ENCODE measurements at regions not wholly inside any gene's neighbourhood (a gene's known extent, or its start where the extent isn't known, plus 50 kb on each side); places are given as distances from the start of the nearest gene placed in this dataset.

DNA sequence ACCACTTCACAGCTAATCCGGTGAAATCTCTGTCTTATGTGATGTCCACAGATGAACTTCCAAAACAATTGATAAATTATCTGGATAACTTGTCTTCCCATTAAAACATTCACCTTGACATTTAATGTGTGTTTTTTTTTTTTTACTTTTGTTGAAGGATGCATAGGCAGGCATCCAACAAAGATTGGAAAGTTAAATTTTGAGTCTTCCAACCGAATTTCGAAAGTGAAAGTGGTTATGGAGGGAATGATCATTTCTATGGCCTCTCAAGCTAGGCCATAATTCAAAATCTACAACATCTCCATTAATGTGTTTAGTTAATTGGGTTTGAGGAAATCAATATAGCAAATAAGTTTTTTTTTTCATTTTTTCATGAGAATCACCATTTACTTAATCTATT is 1495.5 kb upstream of the ACVR2A start:
- H3K9me3 ChIP-seq (ENCODE audit: control insufficient read depth in 3 of 3, low read length in 3 of 3), result no peaks in the 10 kb centered on the region
- H3K27me3 ChIP-seq (ENCODE audit: control insufficient read depth in 3 of 3, insufficient read depth in 3 of 3, low read length in 3 of 3), result no peaks in the 10 kb centered on the region
- no peak overlapping the region for H3K4me3 ChIP-seq (ENCODE audit: low read length in 3 of 3)
- no peaks in the 10 kb centered on the region for H3K4me1 ChIP-seq (ENCODE audit: control insufficient read depth in 3 of 3, insufficient read depth in 3 of 3, low read length in 3 of 3)
- H3K9ac ChIP-seq (ENCODE audit: low read depth in 1 of 3, low read length in 3 of 3), result no peak overlapping the region
- H3K36me3 ChIP-seq (ENCODE audit: control insufficient read depth in 3 of 3, insufficient read depth in 3 of 3, low read length in 3 of 3), result no peaks in the 10 kb centered on the region
- H3K27ac ChIP-seq (ENCODE audit: low read depth, low read length), result no peak overlapping the region

GRCh38 chr2:146324951-146325350 is 1519.9 kb upstream of the ACVR2A start:
- H3K36me3 ChIP-seq (ENCODE audit: control insufficient read depth in 3 of 3, insufficient read depth in 3 of 3, low read length in 3 of 3), result no peaks in the 10 kb centered on the region
- H3K4me1 ChIP-seq (ENCODE audit: control insufficient read depth in 3 of 3, insufficient read depth in 3 of 3, low read length in 3 of 3), result no peaks in the 10 kb centered on the region
- H3K4me3 ChIP-seq (ENCODE audit: low read length in 3 of 3), result no peak overlapping the region
- H3K9ac ChIP-seq (ENCODE audit: low read depth in 1 of 3, low read length in 3 of 3), result no peak overlapping the region
- no peaks in the 10 kb centered on the region for H3K27me3 ChIP-seq (ENCODE audit: control insufficient read depth in 3 of 3, insufficient read depth in 3 of 3, low read length in 3 of 3)
- H3K27ac ChIP-seq (ENCODE audit: low read depth, low read length), result no peak overlapping the region
- H3K9me3 ChIP-seq (ENCODE audit: control insufficient read depth in 3 of 3, low read length in 3 of 3), result no peaks in the 10 kb centered on the region

- no peaks in the 10 kb centered on the region for H3K27me3 ChIP-seq (ENCODE audit: control insufficient read depth in 3 of 3, insufficient read depth in 3 of 3, low read length in 3 of 3)
- H3K4me3 ChIP-seq (ENCODE audit: low read length in 3 of 3), result no peak overlapping the region
- no peaks in the 10 kb centered on the region for H3K4me1 ChIP-seq (ENCODE audit: control insufficient read depth in 3 of 3, insufficient read depth in 3 of 3, low read length in 3 of 3)
These were observed 1521.3 kb upstream of the ACVR2A start for GRCh38 chr2:146323564-146323963.

DNA sequence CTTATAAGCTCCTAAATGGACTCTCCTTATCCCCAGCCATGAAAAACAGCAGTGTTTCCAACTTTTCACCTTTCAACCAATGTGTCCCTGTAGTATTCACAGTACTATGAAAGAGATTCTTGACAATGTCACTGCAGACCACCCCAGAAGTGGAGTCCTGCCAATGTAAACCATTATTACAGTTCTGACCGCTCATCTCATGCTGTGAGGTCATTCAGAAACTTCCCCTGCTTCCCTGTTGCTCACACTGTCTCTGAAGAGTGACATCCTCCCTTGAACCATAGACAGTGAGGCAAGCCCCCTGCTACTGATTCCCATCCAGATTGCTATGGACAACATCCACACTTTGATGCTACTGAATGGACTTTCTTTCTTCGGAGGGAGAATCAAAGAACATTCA is 1523.7 kb upstream of the ACVR2A start:
- Histone ChIP-seq H3K9ac (ENCODE audit: low read depth in 1 of 3, low read length in 3 of 3) (no peak overlapping the region), H3K4me3 (ENCODE audit: low read length in 3 of 3) (no peak overlapping the region), H3K36me3 (ENCODE audit: control insufficient read depth in 3 of 3, insufficient read depth in 3 of 3, low read length in 3 of 3) (no peaks in the 10 kb centered on the region), H3K27ac (ENCODE audit: low read depth, low read length) (no peak overlapping the region), H3K4me1 (ENCODE audit: control insufficient read depth in 3 of 3, insufficient read depth in 3 of 3, low read length in 3 of 3) (no peaks in the 10 kb centered on the region), H3K9me3 (ENCODE audit: control insufficient read depth in 3 of 3, low read length in 3 of 3) (no peaks in the 10 kb centered on the region), H3K27me3 (ENCODE audit: control insufficient read depth in 3 of 3, insufficient read depth in 3 of 3, low read length in 3 of 3) (no peaks in the 10 kb centered on the region)

More at GRCh38 chr2:146323564-146323963, 1521.3 kb upstream of the ACVR2A start:
- Histone ChIP-seq H3K9me3 (ENCODE audit: control insufficient read depth in 3 of 3, low read length in 3 of 3) (no peaks in the 10 kb centered on the region), H3K36me3 (ENCODE audit: control insufficient read depth in 3 of 3, insufficient read depth in 3 of 3, low read length in 3 of 3) (no peaks in the 10 kb centered on the region), H3K27ac (ENCODE audit: low read depth, low read length) (no peak overlapping the region), H3K9ac (ENCODE audit: low read depth in 1 of 3, low read length in 3 of 3) (no peak overlapping the region)

DNA sequence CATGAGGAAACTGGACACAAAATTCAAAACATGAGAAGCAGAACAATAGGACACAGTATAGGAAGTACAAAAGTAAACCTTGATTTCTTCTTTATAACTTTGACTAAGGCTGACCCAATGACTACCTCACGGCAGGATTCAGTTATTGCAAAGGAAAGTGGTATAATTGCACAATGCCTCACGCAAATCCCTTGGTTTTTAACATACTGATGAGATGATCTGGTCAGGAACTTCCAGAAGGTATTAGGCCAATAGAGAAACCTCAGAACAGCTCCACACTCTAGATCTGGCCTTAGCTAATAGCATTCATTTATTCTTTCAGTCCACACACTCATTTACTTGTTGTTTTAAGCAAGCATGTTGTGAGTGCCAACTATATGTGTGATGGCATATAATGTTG is 1526.9 kb upstream of the ACVR2A start:
- H3K4me3 ChIP-seq (ENCODE audit: low read length in 3 of 3), result no peak overlapping the region
- H3K9ac ChIP-seq (ENCODE audit: low read depth in 1 of 3, low read length in 3 of 3), result no peak overlapping the region
- H3K9me3 ChIP-seq (ENCODE audit: control insufficient read depth in 3 of 3, low read length in 3 of 3), result no peaks in the 10 kb centered on the region
- no peaks in the 10 kb centered on the region for H3K27me3 ChIP-seq (ENCODE audit: control insufficient read depth in 3 of 3, insufficient read depth in 3 of 3, low read length in 3 of 3)
- H3K4me1 ChIP-seq (ENCODE audit: control insufficient read depth in 3 of 3, insufficient read depth in 3 of 3, low read length in 3 of 3), result no peaks in the 10 kb centered on the region
- H3K36me3 ChIP-seq (ENCODE audit: control insufficient read depth in 3 of 3, insufficient read depth in 3 of 3, low read length in 3 of 3), result no peaks in the 10 kb centered on the region
- no peak overlapping the region for H3K27ac ChIP-seq (ENCODE audit: low read depth, low read length)

DNA sequence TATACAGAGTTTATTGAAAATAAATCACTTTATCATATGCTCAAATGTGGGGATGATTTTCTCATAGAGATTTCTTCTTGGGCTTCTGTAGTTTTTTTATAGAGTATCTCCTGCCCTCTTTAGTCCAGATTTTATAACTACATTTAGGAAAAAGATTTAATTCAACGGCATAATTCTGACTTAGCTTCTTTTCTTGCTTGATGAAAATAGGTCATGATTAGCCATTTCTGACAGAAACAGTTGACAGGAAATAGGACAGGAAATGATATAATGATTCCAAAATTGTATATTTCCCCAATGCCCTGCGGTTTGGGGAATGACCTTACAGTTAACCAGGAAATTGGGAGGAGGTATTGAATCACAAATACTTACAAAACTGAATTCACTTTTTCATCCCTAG is 1531.9 kb upstream of the ACVR2A start:
- Histone ChIP-seq H3K4me1 (ENCODE audit: control insufficient read depth in 3 of 3, insufficient read depth in 3 of 3, low read length in 3 of 3) (no peaks in the 10 kb centered on the region), H3K4me3 (ENCODE audit: low read length in 3 of 3) (no peak overlapping the region), H3K9me3 (ENCODE audit: control insufficient read depth in 3 of 3, low read length in 3 of 3) (no peaks in the 10 kb centered on the region), H3K27me3 (ENCODE audit: control insufficient read depth in 3 of 3, insufficient read depth in 3 of 3, low read length in 3 of 3) (no peaks in the 10 kb centered on the region), H3K36me3 (ENCODE audit: control insufficient read depth in 3 of 3, insufficient read depth in 3 of 3, low read length in 3 of 3) (no peaks in the 10 kb centered on the region), H3K9ac (ENCODE audit: low read depth in 1 of 3, low read length in 3 of 3) (no peak overlapping the region), H3K27ac (ENCODE audit: low read depth, low read length) (no peak overlapping the region)

- no peaks in the 10 kb centered on the region for H3K27me3 ChIP-seq (ENCODE audit: control insufficient read depth in 3 of 3, insufficient read depth in 3 of 3, low read length in 3 of 3)
- H3K36me3 ChIP-seq (ENCODE audit: control insufficient read depth in 3 of 3, insufficient read depth in 3 of 3, low read length in 3 of 3), result no peaks in the 10 kb centered on the region
- no peaks in the 10 kb centered on the region for H3K4me1 ChIP-seq (ENCODE audit: control insufficient read depth in 3 of 3, insufficient read depth in 3 of 3, low read length in 3 of 3)
- no peak overlapping the region for H3K4me3 ChIP-seq (ENCODE audit: low read length in 3 of 3)
- no peak overlapping the region for H3K9ac ChIP-seq (ENCODE audit: low read depth in 1 of 3, low read length in 3 of 3)
- no peak overlapping the region for H3K27ac ChIP-seq (ENCODE audit: low read depth, low read length)
- H3K9me3 ChIP-seq (ENCODE audit: control insufficient read depth in 3 of 3, low read length in 3 of 3), result no peaks in the 10 kb centered on the region
These were observed 1539.7 kb upstream of the ACVR2A start for GRCh38 chr2:146305164-146305563.

- Histone ChIP-seq H3K9me3 (ENCODE audit: control insufficient read depth in 3 of 3, low read length in 3 of 3) (no peaks in the 10 kb centered on the region), H3K27me3 (ENCODE audit: control insufficient read depth in 3 of 3, insufficient read depth in 3 of 3, low read length in 3 of 3) (no peaks in the 10 kb centered on the region), H3K4me3 (ENCODE audit: low read length in 3 of 3) (no peak overlapping the region)
These were observed 1543.5 kb upstream of the ACVR2A start for GRCh38 chr2:146301287-146301686.

GRCh38 chr2:146295080-146295670 is 1549.7 kb upstream of the ACVR2A start:
- Histone ChIP-seq H3K4me3 (ENCODE audit: low read length in 3 of 3) (no peak overlapping the region), H3K27me3 (ENCODE audit: control insufficient read depth in 3 of 3, insufficient read depth in 3 of 3, low read length in 3 of 3) (no peaks in the 10 kb centered on the region), H3K9me3 (ENCODE audit: control insufficient read depth in 3 of 3, low read length in 3 of 3) (peaks cover 0 to 3% (median 0%) of the 10 kb centered on the region in 3 donors), H3K36me3 (ENCODE audit: control insufficient read depth in 3 of 3, insufficient read depth in 3 of 3, low read length in 3 of 3) (no peaks in the 10 kb centered on the region), H3K9ac (ENCODE audit: low read depth in 1 of 3, low read length in 3 of 3) (no peak overlapping the region), H3K4me1 (ENCODE audit: control insufficient read depth in 3 of 3, insufficient read depth in 3 of 3, low read length in 3 of 3) (no peaks in the 10 kb centered on the region), H3K27ac (ENCODE audit: low read depth, low read length) (no peak overlapping the region)

More at GRCh38 chr2:146301287-146301686, 1543.5 kb upstream of the ACVR2A start:
- Histone ChIP-seq H3K27ac (ENCODE audit: low read depth, low read length) (no peak overlapping the region), H3K4me1 (ENCODE audit: control insufficient read depth in 3 of 3, insufficient read depth in 3 of 3, low read length in 3 of 3) (no peaks in the 10 kb centered on the region), H3K9ac (ENCODE audit: low read depth in 1 of 3, low read length in 3 of 3) (no peak overlapping the region), H3K36me3 (ENCODE audit: control insufficient read depth in 3 of 3, insufficient read depth in 3 of 3, low read length in 3 of 3) (no peaks in the 10 kb centered on the region)

DNA sequence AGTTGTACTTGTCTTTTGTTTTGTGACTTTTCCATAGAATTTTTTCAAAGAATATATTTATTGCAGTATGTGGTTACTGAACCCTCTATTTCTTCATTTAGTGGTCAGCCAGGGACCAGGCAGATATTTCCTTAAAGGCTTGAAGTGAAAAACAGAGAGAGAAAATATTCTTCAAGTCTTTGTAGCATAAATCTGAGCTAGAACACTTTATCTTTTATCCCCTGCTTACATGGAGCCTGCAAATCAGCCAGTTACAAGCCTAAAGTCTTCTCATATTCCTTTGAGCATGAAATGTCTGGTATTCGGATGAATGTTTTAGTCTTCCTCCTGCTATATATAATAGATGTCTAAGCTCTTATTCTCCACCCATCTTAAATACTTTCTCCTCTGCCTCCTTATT is 1557.5 kb upstream of the ACVR2A start:
- Histone ChIP-seq H3K9ac (ENCODE audit: low read depth in 1 of 3, low read length in 3 of 3) (no peak overlapping the region), H3K4me1 (ENCODE audit: control insufficient read depth in 3 of 3, insufficient read depth in 3 of 3, low read length in 3 of 3) (no peaks in the 10 kb centered on the region), H3K27me3 (ENCODE audit: control insufficient read depth in 3 of 3, insufficient read depth in 3 of 3, low read length in 3 of 3) (no peaks in the 10 kb centered on the region), H3K4me3 (ENCODE audit: low read length in 3 of 3) (no peak overlapping the region), H3K27ac (ENCODE audit: low read depth, low read length) (no peak overlapping the region), H3K9me3 (ENCODE audit: control insufficient read depth in 3 of 3, low read length in 3 of 3) (no peaks in the 10 kb centered on the region), H3K36me3 (ENCODE audit: control insufficient read depth in 3 of 3, insufficient read depth in 3 of 3, low read length in 3 of 3) (no peaks in the 10 kb centered on the region)

GRCh38 chr2:146278881-146279280 is 1565.9 kb upstream of the ACVR2A start:
- Histone ChIP-seq H3K9me3 (ENCODE audit: control insufficient read depth in 3 of 3, low read length in 3 of 3) (no peaks in the 10 kb centered on the region), H3K9ac (ENCODE audit: low read depth in 1 of 3, low read length in 3 of 3) (no peak overlapping the region), H3K4me3 (ENCODE audit: low read length in 3 of 3) (no peak overlapping the region), H3K27ac (ENCODE audit: low read depth, low read length) (no peak overlapping the region), H3K4me1 (ENCODE audit: control insufficient read depth in 3 of 3, insufficient read depth in 3 of 3, low read length in 3 of 3) (no peaks in the 10 kb centered on the region), H3K36me3 (ENCODE audit: control insufficient read depth in 3 of 3, insufficient read depth in 3 of 3, low read length in 3 of 3) (no peaks in the 10 kb centered on the region), H3K27me3 (ENCODE audit: control insufficient read depth in 3 of 3, insufficient read depth in 3 of 3, low read length in 3 of 3) (no peaks in the 10 kb centered on the region)

Measured in skeletal muscle tissue (tissue), 3 donors.